NCI-H446 (cell line): ENCODE measurements at regions not wholly inside any gene's neighbourhood (a gene's known extent, or its start where the extent isn't known, plus 50 kb on each side); places are given as distances from the start of the nearest gene placed in this dataset.

Experiments used
- DNase-seq, 2 experiments: peaks; one replicate each; lab custom pipeline; 2025; lab: John Stamatoyannopoulos, UW

DNA sequence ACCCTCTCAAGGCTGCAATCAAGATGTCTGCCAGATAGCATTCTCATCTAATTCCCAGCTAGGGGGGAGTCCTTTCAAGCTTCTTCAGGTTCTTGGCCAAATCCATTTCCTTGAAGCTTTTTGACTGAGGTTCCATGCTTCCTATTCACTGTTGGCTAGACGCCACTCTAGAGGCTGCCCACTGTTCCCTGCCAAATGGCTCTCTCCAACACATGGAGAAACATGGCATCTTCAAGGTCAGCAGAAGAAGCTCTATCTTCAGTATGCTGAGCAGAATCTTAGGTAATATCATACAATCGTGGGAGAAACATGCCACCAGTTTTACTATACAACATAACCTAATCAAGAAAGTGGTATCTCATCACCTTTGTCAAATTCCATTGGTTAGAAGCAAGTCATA is 1985.1 kb upstream of the CELF4 start:
- DNase-seq = peak in 1 of 2 experiments; percentile 1

DNA sequence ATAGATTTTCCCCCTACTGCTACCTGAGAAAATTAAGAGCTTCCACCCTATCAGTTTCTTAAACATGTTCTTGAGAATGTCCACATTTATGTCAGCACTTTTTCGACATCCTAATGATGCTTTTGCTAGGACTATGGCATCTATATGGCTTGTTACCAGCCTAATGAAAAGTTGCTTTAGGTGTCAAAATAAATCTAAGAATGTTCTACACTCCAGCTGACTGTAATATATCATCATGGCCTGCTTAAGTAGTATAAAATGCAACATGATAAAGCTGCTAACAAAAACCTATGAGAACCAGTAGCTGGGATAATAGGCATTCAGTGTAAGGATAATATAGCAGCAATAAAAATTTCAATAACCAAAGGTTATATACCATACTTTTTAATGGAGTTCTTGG is 1983.5 kb upstream of the CELF4 start:
- no peak for DNase-seq

- DNase-seq = no peak
These were observed 1966.1 kb upstream of the CELF4 start for GRCh38 chr18:39531659-39532058.

DNA sequence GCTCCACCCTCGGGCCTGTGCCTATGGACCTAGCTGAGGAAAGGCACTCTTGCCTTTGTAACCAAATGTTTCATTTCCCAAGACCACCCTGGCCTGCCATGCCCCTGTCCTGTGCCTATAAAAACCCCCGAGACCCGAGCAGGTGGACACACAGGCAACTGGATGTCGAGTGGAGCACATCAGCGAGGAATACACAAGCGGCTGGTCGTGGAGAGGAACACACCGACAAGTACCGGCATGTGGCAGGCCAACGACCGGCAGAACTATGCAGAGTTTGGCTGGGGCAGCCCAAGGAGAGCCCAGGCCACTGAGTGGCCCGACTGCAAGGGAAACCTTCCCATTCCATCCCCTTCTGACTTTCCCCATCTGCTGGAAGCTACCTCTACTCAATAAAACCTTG is 1963.8 kb upstream of the CELF4 start:
- no peak for DNase-seq

DNA sequence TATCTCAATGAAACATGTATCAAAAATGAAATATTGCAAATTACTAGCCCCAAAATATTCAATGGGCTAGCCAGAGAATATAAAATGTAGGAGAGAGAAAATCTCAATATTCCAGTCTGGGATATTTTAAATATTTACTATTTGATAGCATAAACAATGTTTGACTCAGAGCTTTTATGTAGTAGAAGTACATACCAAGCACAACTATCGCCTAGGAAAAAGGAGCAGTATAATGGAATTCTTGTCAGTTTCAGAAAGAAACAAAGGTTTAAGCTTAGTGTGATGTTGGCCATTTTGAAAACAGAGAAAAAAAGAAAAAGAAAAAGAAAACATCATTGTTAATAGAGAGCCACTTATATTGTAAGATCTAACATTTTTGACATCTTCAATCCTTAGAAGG is 1961.9 kb upstream of the CELF4 start:
- DNase-seq = no peak

GRCh38 chr18:39524370-39524769 is 1958.8 kb upstream of the CELF4 start:
- no peak for DNase-seq

GRCh38 chr18:39523281-39523680 is 1957.7 kb upstream of the CELF4 start:
- no peak for DNase-seq

- DNase-seq = no peak
These were observed 1955.6 kb upstream of the CELF4 start for GRCh38 chr18:39521164-39521563.

DNA sequence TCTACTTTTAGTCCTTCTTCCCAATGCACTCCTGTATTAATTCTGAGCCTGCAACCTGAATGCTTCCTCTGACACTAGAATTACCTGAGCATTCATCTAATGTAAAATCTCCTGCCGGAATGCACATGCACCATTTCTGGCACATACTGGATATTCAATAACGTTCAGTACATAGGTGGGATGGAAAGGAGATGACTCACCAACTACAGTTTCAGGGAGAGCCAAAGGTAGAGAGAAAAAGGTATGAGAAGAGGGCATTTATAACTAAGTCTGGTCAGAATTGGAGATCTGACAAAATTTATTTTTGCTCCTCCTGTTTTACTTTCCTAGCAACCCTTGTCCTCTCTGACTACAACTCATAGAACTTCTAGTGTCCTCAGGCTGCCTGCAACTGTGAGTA is 1954.1 kb upstream of the CELF4 start:
- no peak for DNase-seq

DNA sequence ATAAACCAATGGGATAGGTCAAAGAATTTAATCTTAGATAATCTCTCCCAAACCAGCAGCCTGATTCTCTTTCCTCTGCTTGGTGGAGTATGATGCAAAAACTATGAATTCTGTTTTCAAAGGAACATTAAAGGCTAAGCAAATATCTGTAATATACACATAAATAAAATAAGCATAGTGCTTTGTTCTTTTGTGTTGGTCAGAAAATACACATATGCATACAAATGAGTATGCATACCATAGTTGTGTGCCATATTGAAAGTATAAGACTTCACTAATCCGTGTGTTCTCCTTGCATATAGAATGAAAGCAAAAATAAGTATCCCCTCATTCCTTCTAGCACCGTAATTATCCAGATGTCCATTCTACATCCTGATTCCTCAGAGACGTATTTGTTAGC is 1949.7 kb upstream of the CELF4 start:
- no peak for DNase-seq

GRCh38 chr18:39513186-39513585 is 1947.6 kb upstream of the CELF4 start:
- peak in 1 of 2 experiments; percentile 2 for DNase-seq

GRCh38 chr18:39506581-39507330 is 1941.2 kb upstream of the CELF4 start:
- DNase-seq = no peak

DNA sequence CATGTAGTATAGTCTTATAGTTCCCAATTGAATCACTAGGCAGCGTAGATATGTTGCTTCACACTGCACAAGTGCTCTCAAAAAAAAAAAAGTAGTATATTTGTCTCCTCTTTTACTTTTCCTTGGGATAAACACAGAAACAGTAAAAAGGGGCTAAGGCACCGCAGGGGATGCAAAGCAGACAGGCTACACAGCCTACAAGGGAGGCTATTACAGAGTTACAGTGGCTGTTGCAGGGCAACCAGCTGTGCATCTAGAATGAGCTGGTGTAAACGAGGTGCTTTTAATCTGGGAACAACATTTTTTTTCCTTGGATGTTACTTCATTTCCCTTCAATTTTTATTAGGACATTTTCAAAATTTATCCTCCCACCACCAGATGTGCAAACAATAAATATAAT is 1934.7 kb upstream of the CELF4 start:
- DNase-seq = no peak

- no peak for DNase-seq
These were observed 1932.2 kb upstream of the CELF4 start for GRCh38 chr18:39497821-39498220.

- DNase-seq = no peak
These were observed 1931.4 kb upstream of the CELF4 start for GRCh38 chr18:39496986-39497385.

DNA sequence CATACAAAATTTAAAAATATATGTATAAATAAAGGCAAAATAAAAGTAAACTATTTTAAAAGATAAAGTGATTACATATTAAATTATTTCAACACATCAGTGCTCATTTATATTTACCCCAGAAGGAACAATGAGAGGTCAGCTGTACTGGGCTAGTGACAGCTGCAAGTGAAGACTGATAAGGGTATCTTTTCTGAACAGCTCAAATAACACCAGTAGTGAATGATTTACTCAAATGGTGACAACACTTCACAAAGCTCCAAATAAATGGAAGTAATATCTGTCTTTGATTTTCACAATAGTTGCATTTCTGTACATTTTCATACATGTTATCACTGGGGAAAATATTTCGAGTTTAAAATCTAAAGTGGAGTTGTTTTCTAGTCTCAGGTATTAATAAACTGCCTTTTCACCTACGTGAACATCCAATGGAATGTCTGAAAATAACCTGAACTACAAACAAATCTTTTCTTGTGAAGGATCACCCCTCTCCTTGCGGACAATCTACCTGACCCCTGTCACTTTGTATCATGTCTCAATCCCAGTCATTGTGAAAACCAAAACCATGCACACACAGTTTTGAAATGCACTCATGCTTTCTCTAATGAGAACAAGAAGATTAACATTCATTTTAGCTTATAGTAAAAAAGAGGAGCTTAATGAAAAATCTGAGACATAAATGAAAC is 1928.8 kb upstream of the CELF4 start:
- no peak for DNase-seq

GRCh38 chr18:39491408-39491807 is 1925.8 kb upstream of the CELF4 start:
- no peak for DNase-seq

DNA sequence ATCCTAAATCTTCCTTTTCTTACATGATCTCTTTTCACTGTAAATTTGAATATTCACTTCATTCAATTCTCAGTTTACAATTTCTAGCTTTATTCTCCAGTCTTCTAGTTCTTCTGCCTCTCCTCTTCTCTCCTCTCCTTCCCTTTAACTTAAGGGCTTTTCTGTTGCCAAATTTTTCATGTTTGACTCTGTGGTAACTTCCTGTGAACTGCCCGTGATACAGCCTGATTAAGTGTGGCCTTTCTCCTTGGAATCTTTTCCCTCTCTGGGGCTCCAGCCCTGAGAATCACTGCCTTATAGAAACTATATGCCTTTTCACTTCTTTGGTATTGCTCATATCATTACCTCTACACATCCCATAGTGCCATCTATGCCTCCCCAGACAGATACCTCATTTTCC is 1923.8 kb upstream of the CELF4 start:
- DNase-seq = no peak

DNA sequence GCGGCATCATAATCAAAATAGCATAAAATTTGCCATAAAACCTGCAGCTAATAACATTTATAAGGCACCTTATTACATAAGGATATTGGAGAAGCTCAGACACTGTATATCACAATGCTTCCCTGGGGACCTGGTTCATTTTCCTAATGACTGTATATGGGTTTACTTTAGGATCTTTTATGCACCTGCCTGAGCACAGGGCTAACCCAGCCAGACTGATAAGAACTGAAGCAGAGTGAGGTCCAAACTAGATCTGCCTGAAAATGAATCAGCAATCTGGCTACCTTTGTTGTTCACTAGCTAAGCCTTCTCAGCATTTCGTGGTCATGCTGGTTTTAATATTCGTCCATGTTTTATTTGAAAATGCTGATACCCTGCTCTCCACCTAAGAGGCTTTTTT is 1922.3 kb upstream of the CELF4 start:
- DNase-seq = no peak

DNA sequence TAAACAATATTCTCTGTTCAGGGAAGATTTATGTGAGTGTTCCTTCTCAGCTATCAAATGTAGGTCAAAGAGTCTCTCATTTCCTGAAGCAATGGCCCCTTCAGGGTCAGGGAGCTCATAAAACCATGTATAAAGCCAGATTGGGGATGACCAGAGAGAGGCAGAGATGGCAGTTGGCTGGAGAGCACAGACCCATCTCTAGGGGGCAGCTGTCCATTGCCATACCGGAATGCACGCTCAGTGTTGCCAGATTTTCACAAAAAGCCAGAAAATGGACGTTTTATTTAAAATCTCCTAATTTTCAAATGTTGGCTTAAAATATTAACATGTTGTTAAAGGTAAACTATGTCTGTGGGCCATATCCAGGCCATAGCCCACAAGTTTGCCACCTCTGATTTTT is 1920.7 kb upstream of the CELF4 start:
- no peak for DNase-seq

DNA sequence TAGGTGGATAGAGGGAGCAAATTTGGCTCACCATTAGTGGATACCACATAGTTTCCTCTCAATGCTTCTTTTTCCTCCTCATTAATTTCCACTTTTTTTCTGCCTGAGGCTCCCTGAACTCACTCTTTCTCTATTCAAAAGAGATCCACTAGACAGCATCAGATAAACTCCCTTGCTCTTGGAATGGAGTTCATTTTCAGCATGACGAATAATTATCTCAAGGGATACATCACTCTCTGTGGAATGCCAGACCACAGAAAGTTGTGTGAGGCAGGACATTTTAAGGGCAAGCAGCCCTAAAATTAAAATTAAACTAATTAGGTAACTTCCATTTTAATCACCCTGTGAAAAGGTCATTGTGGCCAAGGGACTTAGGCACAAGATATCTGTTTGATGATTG is 1920.1 kb upstream of the CELF4 start:
- DNase-seq = no peak

- no peak for DNase-seq
These were observed 1915.7 kb upstream of the CELF4 start for GRCh38 chr18:39481281-39481680.

DNA sequence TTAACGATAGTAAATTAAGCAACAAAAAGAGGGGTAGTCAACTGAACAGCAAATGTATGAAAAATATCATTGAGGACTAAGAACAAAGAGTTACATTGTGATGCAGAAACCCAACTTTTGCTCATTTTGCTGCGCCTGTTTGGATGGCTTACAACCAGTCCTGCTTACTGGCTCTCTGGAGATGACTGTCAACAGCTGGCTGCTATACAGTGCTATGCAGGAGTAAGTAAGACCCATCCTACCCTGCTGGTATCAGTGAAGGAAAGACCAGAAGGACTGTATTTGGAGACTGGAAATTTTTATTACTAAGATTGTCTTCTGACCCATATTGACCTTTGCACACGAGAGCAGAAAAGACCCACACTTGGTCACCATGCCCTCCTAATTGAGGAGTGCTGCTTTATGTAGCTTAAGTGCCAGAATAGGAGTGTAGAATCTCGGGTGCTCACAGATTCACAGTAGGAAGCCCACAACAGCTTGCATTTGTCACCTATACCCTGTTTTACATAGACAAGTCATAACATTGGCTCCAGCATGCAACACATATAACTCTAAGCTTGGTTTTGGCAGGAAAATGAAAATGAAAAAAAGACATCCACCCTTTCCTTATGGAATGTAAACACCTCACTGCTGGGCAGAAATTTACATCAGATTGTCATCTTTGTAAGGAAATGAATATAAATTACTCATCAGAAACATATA is 1915.0 kb upstream of the CELF4 start:
- no peak for DNase-seq
